Sigmoid colon (tissue), 6 donors: ENCODE measurements at regions not wholly inside any gene's neighbourhood (a gene's known extent, or its start where the extent isn't known, plus 50 kb on each side); places are given as distances from the start of the nearest gene placed in this dataset.

Experiments
- DNase-seq: peaks from one replicate; pipeline ENCODE4 v3.0.0-alpha.2; 2019
- H3K27ac ChIP-seq, 4 donors: fragments of 200-600 bp; sonication (generic); one replicate each; pipeline ENCODE4 v1.5.1; 2016 to 2019; ENCODE audit warnings: mild to moderate bottlenecking in 1 of 4
- H3K27me3 ChIP-seq, 3 donors: fragments of 200-600 bp; sonication (generic); one replicate each; pipeline ENCODE4 v1.5.1; 2019; ENCODE audit warnings: mild to moderate bottlenecking in 1 of 3
- H3K36me3 ChIP-seq, 4 donors: fragments of 200-600 bp; sonication (generic); one replicate each; pipeline ENCODE4 v1.5.1; 2016 to 2019
- H3K4me1 ChIP-seq, 4 donors: fragments of 200-600 bp; sonication (generic); one replicate each; pipeline ENCODE4 v1.5.1; 2017 to 2019
- H3K4me3 ChIP-seq, 4 donors: fragments of 200-600 bp; sonication (generic); one replicate each; pipeline ENCODE4 v1.5.1; 2017 to 2019; ENCODE audit warnings: mild to moderate bottlenecking in 2 of 4, moderate library complexity in 1 of 4
- H3K9me3 ChIP-seq, 4 donors: fragments of 200-600 bp in 3 of 4; sonication (generic) in 3 of 4; one replicate each; pipeline versions ENCODE4 v1.5.1 to v1.6.1; 2013 to 2019
- EP300 ChIP-seq, 4 donors: sonication (generic); formaldehyde crosslinking; IDR thresholded peaks; one replicate each; pipeline ENCODE4 v1.6.1; 2017; ENCODE audit warnings: antibody characterized with exemption in 4 of 4
- POLR2A ChIP-seq, 2 donors: fragments of 450-650 bp; IDR thresholded peaks; one replicate each; pipeline ENCODE4 v1.6.1; 2016; ENCODE audit warnings: antibody characterized with exemption in 2 of 2, mild to moderate bottlenecking in 2 of 2, moderate library complexity in 2 of 2
- POLR2AphosphoS5 ChIP-seq, 4 donors: sonication (generic); formaldehyde crosslinking; IDR thresholded peaks; one replicate each; pipeline ENCODE4 v1.6.1; 2017; ENCODE audit warnings: antibody characterized with exemption in 4 of 4
- WGBS, 2 donors: extraction: QIAGEN DNeasy Blood & Tissue Kit; methylation state at CpG; one replicate each; pipeline ENCODE4 v1.1.7; 2013; 5-methylcytosine and 5-hydroxymethylcytosine counted together
- intact Hi-C: fragments of 100-400 bp; cut with DNase I; formaldehyde crosslinking; loops from one replicate; pipeline ENCODE4 v1.15.1; 2023
- TF ChIP-seq, protein P1 (sequence below), 4 experiments: fragments of 450-650 bp in 3 of 4; fragments of 200-600 bp in 1 of 4; IDR thresholded peaks; one replicate each; pipeline ENCODE4 v1.5.1; 2016 to 2019; ENCODE audit warnings: antibody characterized with exemption in 4 of 4, mild to moderate bottlenecking in 3 of 4, moderate library complexity in 2 of 4
- donor health status: healthy with polysubstance abuse.
- donor health status: healthy.

DNA sequence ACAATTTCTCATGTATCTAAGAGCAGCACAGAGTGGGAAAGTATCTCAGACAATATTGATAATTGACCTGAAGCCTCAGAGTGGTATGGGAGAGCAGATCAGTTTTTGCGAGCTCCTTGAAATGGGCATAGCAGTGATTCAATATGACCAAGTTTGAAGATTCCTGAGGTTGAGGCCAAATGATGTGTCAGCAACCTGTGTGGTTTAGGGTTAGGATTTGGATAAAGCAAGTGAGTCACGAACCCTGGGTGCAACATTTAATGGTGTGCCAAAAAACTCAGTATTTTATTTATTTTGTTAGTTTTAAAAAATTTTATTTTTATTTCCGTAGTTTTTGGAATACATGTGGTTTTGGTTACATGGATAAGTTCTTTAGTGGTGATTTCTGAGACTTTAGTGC, 92.5 kb upstream of the C21orf91 start:
- no peaks in the 10 kb centered on the region for H3K27me3 ChIP-seq
- WGBS, 2 donors: 83 to 89% methylated on average over 3 of the region's 3 CpGs
- intact Hi-C loops: no loop called here
- no peak overlapping the region for H3K27ac ChIP-seq
- no peaks in the 10 kb centered on the region for H3K9me3 ChIP-seq
- DNase-seq: no peak
- TF ChIP-seq EP300 (IDR thresholded peaks at IDR 0.05) (no peak), POLR2A (IDR thresholded peaks at IDR 0.05) (no peak), POLR2AphosphoS5 (IDR thresholded peaks at IDR 0.05) (no peak)
- TF ChIP-seq, protein P1, sequence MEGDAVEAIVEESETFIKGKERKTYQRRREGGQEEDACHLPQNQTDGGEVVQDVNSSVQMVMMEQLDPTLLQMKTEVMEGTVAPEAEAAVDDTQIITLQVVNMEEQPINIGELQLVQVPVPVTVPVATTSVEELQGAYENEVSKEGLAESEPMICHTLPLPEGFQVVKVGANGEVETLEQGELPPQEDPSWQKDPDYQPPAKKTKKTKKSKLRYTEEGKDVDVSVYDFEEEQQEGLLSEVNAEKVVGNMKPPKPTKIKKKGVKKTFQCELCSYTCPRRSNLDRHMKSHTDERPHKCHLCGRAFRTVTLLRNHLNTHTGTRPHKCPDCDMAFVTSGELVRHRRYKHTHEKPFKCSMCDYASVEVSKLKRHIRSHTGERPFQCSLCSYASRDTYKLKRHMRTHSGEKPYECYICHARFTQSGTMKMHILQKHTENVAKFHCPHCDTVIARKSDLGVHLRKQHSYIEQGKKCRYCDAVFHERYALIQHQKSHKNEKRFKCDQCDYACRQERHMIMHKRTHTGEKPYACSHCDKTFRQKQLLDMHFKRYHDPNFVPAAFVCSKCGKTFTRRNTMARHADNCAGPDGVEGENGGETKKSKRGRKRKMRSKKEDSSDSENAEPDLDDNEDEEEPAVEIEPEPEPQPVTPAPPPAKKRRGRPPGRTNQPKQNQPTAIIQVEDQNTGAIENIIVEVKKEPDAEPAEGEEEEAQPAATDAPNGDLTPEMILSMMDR (IDR thresholded peaks at IDR 0.05): no peak
- no peak overlapping the region for H3K4me3 ChIP-seq
- no peaks in the 10 kb centered on the region for H3K4me1 ChIP-seq
- H3K36me3 ChIP-seq: no peaks in the 10 kb centered on the region

DNA sequence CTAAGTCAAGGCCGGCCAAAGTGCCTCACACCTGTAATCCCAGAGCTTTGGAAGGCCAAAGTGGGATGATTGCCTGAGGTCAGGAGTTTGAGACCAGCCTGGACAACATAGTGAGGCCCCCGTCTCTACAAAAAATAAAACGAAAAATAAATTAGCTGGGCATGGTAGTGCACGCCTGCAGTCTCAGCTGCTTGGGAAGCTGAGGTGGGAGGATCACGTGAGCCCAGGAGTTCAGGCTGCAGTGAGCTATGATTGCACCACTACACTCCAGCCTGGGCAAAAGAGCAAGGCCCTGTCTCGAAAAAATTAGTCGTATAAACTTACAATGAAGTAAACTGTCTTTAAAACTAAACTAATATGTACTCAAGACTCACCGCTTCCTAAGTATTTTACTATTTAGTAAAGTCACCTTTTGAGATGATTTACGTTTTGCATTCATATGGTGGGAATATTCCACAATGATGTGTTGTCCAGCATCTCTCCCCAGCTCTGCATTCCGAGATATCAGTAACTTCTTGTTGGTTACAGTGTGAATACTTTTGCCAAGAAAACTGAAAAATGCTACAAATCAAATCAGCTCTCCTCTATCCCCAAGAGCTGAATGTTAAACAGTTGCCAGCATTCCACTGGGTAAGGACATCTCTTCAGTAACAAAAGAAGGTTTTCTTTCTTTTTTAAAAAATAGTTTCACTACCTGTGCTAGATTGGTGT, 84.9 kb upstream of the C21orf91 start:
- H3K27me3 ChIP-seq: no peaks in the 10 kb centered on the region
- no peaks in the 10 kb centered on the region for H3K9me3 ChIP-seq
- TF ChIP-seq POLR2AphosphoS5 (IDR thresholded peaks at IDR 0.05) (no peak), EP300 (IDR thresholded peaks at IDR 0.05) (no peak), POLR2A (IDR thresholded peaks at IDR 0.05) (no peak)
- TF ChIP-seq, protein P1 (IDR thresholded peaks at IDR 0.05): no peak
- H3K4me3 ChIP-seq: no peak overlapping the region
- WGBS, 2 donors: 82 to 86% methylated on average over 10 of the region's 10 CpGs
- no peaks in the 10 kb centered on the region for H3K36me3 ChIP-seq
- DNase-seq: no peak
- H3K27ac ChIP-seq: no peak overlapping the region
- intact Hi-C loops: loop anchor here (10.0 kb wide), 1 partner anchor 59 kb away; no protein-coding TSS in a partner anchor
- H3K4me1 ChIP-seq: no peaks in the 10 kb centered on the region

GRCh38 chr21:17903029-17903806, 84.1 kb upstream of the C21orf91 start:
- Histone ChIP-seq H3K9me3 (no peaks in the 10 kb centered on the region), H3K4me1 (no peaks in the 10 kb centered on the region), H3K36me3 (no peaks in the 10 kb centered on the region), H3K27me3 (no peaks in the 10 kb centered on the region), H3K27ac (no peak overlapping the region), H3K4me3 (no peak overlapping the region)
- intact Hi-C loops: loop anchor here (10.0 kb wide), 1 partner anchor 58 kb away; no protein-coding TSS in a partner anchor
- DNase-seq: no peak
- TF ChIP-seq EP300 (IDR thresholded peaks at IDR 0.05): no peak
- WGBS, 2 donors: 60 to 72% methylated on average over 4 of the region's 4 CpGs

DNA sequence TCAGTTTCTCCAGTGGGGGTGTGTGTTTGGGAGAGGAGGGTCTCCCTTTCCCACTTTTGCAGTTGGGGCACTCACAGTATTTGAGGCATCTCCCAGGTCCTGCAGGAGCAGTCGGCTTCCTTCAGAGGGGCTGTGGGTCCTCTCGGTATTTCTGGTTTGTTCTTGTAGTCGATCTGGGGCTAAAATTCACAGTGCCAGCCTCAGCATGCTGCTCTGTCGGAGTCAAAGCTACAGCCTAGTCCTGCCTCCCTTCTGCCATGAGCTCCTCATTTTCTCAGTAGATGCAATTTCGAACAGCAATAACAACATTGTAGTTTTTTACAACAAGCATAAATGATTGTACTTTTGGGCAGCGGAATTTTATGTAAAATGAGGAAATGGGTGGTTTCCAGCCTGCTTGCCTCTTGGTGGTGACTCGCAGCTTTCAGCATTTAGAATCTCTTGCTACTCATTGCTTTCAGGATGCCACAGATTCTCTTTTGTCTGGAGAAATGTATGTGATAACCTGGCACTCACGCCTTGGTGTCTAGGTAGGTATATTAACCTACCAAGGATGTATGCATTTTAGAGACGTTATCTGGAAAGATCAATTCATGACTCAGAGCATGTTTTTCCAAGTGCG, 82.4 kb upstream of the C21orf91 start:
- Histone ChIP-seq H3K27me3 (no peaks in the 10 kb centered on the region), H3K27ac (peak overlapping the region in 1 of 4 donors; percentile 11), H3K9me3 (peaks cover 0 to 3% (median 0%) of the 10 kb centered on the region in 4 donors), H3K4me1 (no peaks in the 10 kb centered on the region), H3K36me3 (no peaks in the 10 kb centered on the region), H3K4me3 (no peak overlapping the region)
- intact Hi-C loops: loop anchor here (1.0 to 10.0 kb wide), 2 partner anchors 57 to 223 kb away; no protein-coding TSS in a partner anchor
- 83 to 84% methylated on average over 10 of the region's 10 CpGs for WGBS, 2 donors
- TF ChIP-seq POLR2A (IDR thresholded peaks at IDR 0.05) (no peak), POLR2AphosphoS5 (IDR thresholded peaks at IDR 0.05) (no peak), EP300 (IDR thresholded peaks at IDR 0.05) (no peak)
- TF ChIP-seq, protein P1 (IDR thresholded peaks at IDR 0.05): no peak
- no peak for DNase-seq

DNA sequence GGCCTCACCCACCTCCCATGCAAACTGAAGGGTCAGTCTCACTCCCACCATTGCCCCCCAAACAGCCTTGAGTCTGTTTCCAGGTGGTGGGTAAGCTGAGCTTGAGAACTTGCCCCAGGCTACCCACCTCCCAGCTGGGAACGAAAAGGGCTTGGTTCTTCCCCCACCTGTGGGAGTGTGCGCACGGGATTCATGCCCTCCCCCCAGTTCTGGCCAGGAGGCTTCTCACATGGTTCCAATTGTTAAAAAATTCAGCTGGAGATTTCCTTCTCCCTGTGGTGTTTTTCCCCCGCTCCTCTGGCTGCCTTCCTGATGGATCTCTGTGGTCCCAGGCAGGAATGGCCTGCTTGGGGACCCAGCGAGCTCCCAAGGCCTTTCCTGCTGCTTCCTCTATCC, 81.8 kb upstream of the C21orf91 start:
- WGBS, 2 donors: 90 to 95% methylated on average over 5 of the region's 5 CpGs
- H3K4me3 ChIP-seq: no peak overlapping the region

More for the DNA sequence above, 81.8 kb upstream of the C21orf91 start:
- no peaks in the 10 kb centered on the region for H3K27me3 ChIP-seq
- H3K27ac ChIP-seq: peak overlapping the region in 1 of 4 donors; percentile 11
- intact Hi-C loops: loop anchor here (10.0 kb wide), 1 partner anchor 56 kb away; no protein-coding TSS in a partner anchor
- TF ChIP-seq POLR2AphosphoS5 (IDR thresholded peaks at IDR 0.05) (no peak), EP300 (IDR thresholded peaks at IDR 0.05) (no peak), POLR2A (IDR thresholded peaks at IDR 0.05) (no peak)
- TF ChIP-seq, protein P1 (IDR thresholded peaks at IDR 0.05): no peak
- peaks cover 0 to 6% (median 0%) of the 10 kb centered on the region in 4 donors for H3K9me3 ChIP-seq
- DNase-seq: no peak
- no peaks in the 10 kb centered on the region for H3K36me3 ChIP-seq
- no peaks in the 10 kb centered on the region for H3K4me1 ChIP-seq
